CD14-positive monocyte (primary cell): ENCODE measurements at regions not wholly inside any gene's neighbourhood (a gene's known extent, or its start where the extent isn't known, plus 50 kb on each side); places are given as distances from the start of the nearest gene placed in this dataset.

ENCODE experiments used
- DNase-seq, 3 donors: peaks; one replicate each; pipeline ENCODE4 v3.0.0-alpha.2; 2011 to 2022
- H2AFZ ChIP-seq: 2 replicates; pipeline ENCODE4 v1.6.0; 2012; ENCODE audit warnings: mild to moderate bottlenecking, low read depth, low read length, inconsistent platforms; ENCODE audit not compliant: insufficient read depth, poor library complexity, severe bottlenecking
- H3K27ac ChIP-seq, 2 donors: 1 replicate in 1 of 2; 2 replicates in 1 of 2; pipeline ENCODE4 v1.5.1; 2012 to 2013; ENCODE audit warnings: low read length in 2 of 2, control low read depth in 1 of 2, inconsistent platforms in 1 of 2, low read depth in 1 of 2, mild to moderate bottlenecking in 1 of 2
- H3K27me3 ChIP-seq, 2 donors: one replicate each; pipeline versions ENCODE4 v1.6.0 to v1.6.1; 2011 to 2013; ENCODE audit warnings: low read length in 2 of 2; ENCODE audit not compliant: control insufficient read depth in 2 of 2, insufficient read depth in 2 of 2
- H3K36me3 ChIP-seq, 2 donors: replicated peaks in 1 of 2; 1 replicate in 1 of 2; 2 replicates in 1 of 2; pipeline versions ENCODE4 v1.5.1 to v1.6.1; 2012 to 2013; ENCODE audit warnings: low read length in 2 of 2, control low read depth in 1 of 2, inconsistent platforms in 1 of 2, mild to moderate bottlenecking in 1 of 2; ENCODE audit not compliant: insufficient read depth in 2 of 2, control insufficient read depth in 1 of 2
- H3K4me1 ChIP-seq, 2 donors: 1 replicate in 1 of 2; 2 replicates in 1 of 2; pipeline versions ENCODE4 v1.5.1 to v1.6.1; 2012 to 2013; ENCODE audit warnings: low read length in 2 of 2, control low read depth in 1 of 2, inconsistent platforms in 1 of 2, mild to moderate bottlenecking in 1 of 2, moderate library complexity in 1 of 2; ENCODE audit not compliant: insufficient read depth in 2 of 2, control insufficient read depth in 1 of 2
- H3K4me2 ChIP-seq: replicated peaks from 2 replicates; pipeline ENCODE3; 2012; ENCODE audit warnings: low read length, moderate library complexity, mild to moderate bottlenecking; ENCODE audit not compliant: poor library complexity, severe bottlenecking; ENCODE audit errors: extremely low read depth
- H3K4me3 ChIP-seq, 3 experiments: fragments of 200-600 bp in 1 of 3; sonication (generic) in 1 of 3; replicated peaks in 1 of 3; 1 replicate in 2 of 3; 2 replicates in 1 of 3; pipeline ENCODE4 v1.5.1; 2011 to 2013; ENCODE audit warnings: low read length in 3 of 3, mild to moderate bottlenecking in 3 of 3, control low read depth in 2 of 3, low read depth in 2 of 3, inconsistent platforms in 1 of 3, moderate library complexity in 1 of 3
- H3K79me2 ChIP-seq: 2 replicates; pipeline ENCODE4 v1.6.0; 2012; ENCODE audit warnings: mild to moderate bottlenecking, control low read depth, inconsistent platforms, low read length, moderate library complexity; ENCODE audit not compliant: insufficient read depth
- H3K9ac ChIP-seq: 2 replicates; pipeline ENCODE4 v1.6.0; 2017; ENCODE audit warnings: low read length, mild to moderate bottlenecking; ENCODE audit not compliant: insufficient read depth, poor library complexity, severe bottlenecking
- H3K9me3 ChIP-seq, 2 donors: replicated peaks in 1 of 2; 1 replicate in 1 of 2; 2 replicates in 1 of 2; pipeline versions ENCODE4 v1.5.1 to v1.6.1; 2012 to 2013; ENCODE audit warnings: low read length in 2 of 2, control low read depth in 1 of 2; ENCODE audit not compliant: control insufficient read depth in 1 of 2, insufficient read depth in 1 of 2
- H4K20me1 ChIP-seq: 2 replicates; pipeline ENCODE4 v1.6.0; 2012; ENCODE audit warnings: mild to moderate bottlenecking, low read length, control low read depth, moderate library complexity; ENCODE audit not compliant: insufficient read depth
- H3K27ac Mint-ChIP-seq, 7 donors: one replicate each; pipeline ENCODE4 v1.8.0; 2020; ENCODE audit warnings: mild to moderate bottlenecking in 7 of 7, mixed read lengths in 7 of 7, moderate library complexity in 6 of 7, inconsistent platforms in 2 of 7
- H3K27me3 Mint-ChIP-seq, 3 donors: one replicate each; pipeline ENCODE4 v1.8.0; 2021 to 2022; ENCODE audit warnings: low read depth in 3 of 3, mild to moderate bottlenecking in 3 of 3, mixed read lengths in 3 of 3, moderate library complexity in 3 of 3, inconsistent platforms in 1 of 3
- H3K36me3 Mint-ChIP-seq, 2 donors: one replicate each; pipeline ENCODE4 v1.8.0; 2020; ENCODE audit warnings: mixed read lengths in 2 of 2, inconsistent platforms in 1 of 2, mild to moderate bottlenecking in 1 of 2
- H3K4me1 Mint-ChIP-seq: one replicate; pipeline ENCODE4 v1.8.0; 2020; ENCODE audit warnings: mild to moderate bottlenecking, mixed read lengths
- H3K4me3 Mint-ChIP-seq, 2 donors: one replicate each; pipeline ENCODE4 v1.8.0; 2020; ENCODE audit warnings: mild to moderate bottlenecking in 2 of 2, mixed read lengths in 2 of 2, moderate library complexity in 1 of 2
- H3K9me3 Mint-ChIP-seq, 7 donors: one replicate each; pipeline ENCODE4 v1.8.0; 2020 to 2022; ENCODE audit warnings: mixed read lengths in 7 of 7, mild to moderate bottlenecking in 6 of 7, moderate library complexity in 6 of 7, inconsistent platforms in 2 of 7
- WGBS: methylation state at CpG from one replicate; pipeline ENCODE4 v1.1.5; 2013; ENCODE audit warnings: missing lambda C conversion rate; ENCODE audit not compliant: insufficient coverage; 5-methylcytosine and 5-hydroxymethylcytosine counted together
- intact Hi-C, 2 donors: fragments of 100-400 bp; cut with micrococcal nuclease; formaldehyde crosslinking; loops; one replicate each; pipeline versions ENCODE4 v1.15.0 to v1.15.1; 2023
- TF ChIP-seq, protein P1 (sequence below): fragments of 200-600 bp; IDR thresholded peaks from one replicate; pipeline ENCODE4 v1.8.0; 2022; ENCODE audit warnings: antibody characterized with exemption, mild to moderate bottlenecking

- WGBS = 90% methylated on average over 18 of the region's 18 CpGs
- Histone ChIP-seq H3K4me3 (no peak overlapping the region), H3K4me2 (no peak overlapping the region), H3K9me3 (peaks cover 10% of the 10 kb centered on the region in 2 donors), H3K79me2 (no peaks in the 10 kb centered on the region), H3K27me3 (no peaks in the 10 kb centered on the region), H3K27ac (no peak overlapping the region), H3K36me3 (no peaks in the 10 kb centered on the region), H4K20me1 (no peaks in the 10 kb centered on the region), H3K9ac (no peak overlapping the region), H3K4me1 (no peaks in the 10 kb centered on the region), H2AFZ (no peak overlapping the region)
- no peaks in the 10 kb centered on the region for H3K36me3 Mint-ChIP-seq
- no peaks in the 10 kb centered on the region for H3K27me3 Mint-ChIP-seq
- H3K4me1 Mint-ChIP-seq = no peaks in the 10 kb centered on the region
- intact Hi-C loops = no loop called here
- H3K27ac Mint-ChIP-seq = no peak overlapping the region
- DNase-seq = no peak
- no peak overlapping the region for H3K4me3 Mint-ChIP-seq
- TF ChIP-seq, protein P1, sequence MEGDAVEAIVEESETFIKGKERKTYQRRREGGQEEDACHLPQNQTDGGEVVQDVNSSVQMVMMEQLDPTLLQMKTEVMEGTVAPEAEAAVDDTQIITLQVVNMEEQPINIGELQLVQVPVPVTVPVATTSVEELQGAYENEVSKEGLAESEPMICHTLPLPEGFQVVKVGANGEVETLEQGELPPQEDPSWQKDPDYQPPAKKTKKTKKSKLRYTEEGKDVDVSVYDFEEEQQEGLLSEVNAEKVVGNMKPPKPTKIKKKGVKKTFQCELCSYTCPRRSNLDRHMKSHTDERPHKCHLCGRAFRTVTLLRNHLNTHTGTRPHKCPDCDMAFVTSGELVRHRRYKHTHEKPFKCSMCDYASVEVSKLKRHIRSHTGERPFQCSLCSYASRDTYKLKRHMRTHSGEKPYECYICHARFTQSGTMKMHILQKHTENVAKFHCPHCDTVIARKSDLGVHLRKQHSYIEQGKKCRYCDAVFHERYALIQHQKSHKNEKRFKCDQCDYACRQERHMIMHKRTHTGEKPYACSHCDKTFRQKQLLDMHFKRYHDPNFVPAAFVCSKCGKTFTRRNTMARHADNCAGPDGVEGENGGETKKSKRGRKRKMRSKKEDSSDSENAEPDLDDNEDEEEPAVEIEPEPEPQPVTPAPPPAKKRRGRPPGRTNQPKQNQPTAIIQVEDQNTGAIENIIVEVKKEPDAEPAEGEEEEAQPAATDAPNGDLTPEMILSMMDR = no peak
- peaks cover 0 to 13% (median 9%) of the 10 kb centered on the region in 7 donors for H3K9me3 Mint-ChIP-seq
These were observed 1168.8 kb downstream of the BRD1 start for GRCh38 chr22:48658871-48659270.

DNA sequence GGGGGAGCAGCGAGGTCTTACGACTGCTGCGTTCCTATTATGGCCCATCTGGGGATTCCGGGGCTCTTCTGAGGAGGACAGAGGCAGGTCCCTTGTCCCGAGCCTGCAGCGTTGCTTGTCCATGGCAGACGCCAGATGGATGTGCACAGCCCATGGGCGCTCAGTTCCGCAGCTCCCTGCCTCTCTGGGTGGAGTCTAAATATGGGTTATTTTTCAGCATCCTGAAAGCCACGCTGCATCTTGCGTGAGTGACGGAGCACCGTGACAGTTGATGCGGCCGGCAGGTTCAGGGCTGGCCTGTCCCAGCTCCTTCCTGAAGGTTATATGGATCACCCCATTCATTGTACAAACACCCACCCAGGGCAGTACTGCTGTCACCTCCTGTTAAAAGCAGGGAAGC lies 1169.4 kb downstream of the BRD1 start:
- DNase-seq = no peak
- no peak overlapping the region for H3K4me2 ChIP-seq
- H3K27me3 ChIP-seq = no peaks in the 10 kb centered on the region
- H3K4me1 ChIP-seq = no peaks in the 10 kb centered on the region
- H3K36me3 ChIP-seq = no peaks in the 10 kb centered on the region
- intact Hi-C loops = no loop called here
- no peaks in the 10 kb centered on the region for H3K79me2 ChIP-seq
- H3K27ac Mint-ChIP-seq = no peak overlapping the region
- peaks cover 0 to 8% (median 4%) of the 10 kb centered on the region in 7 donors for H3K9me3 Mint-ChIP-seq
- H3K36me3 Mint-ChIP-seq = no peaks in the 10 kb centered on the region
- TF ChIP-seq, protein P1 = no peak
- no peaks in the 10 kb centered on the region for H4K20me1 ChIP-seq
- H3K4me3 ChIP-seq = no peak overlapping the region
- H2AFZ ChIP-seq = no peak overlapping the region
- H3K9me3 ChIP-seq = peaks cover 4% of the 10 kb centered on the region in 2 donors
- no peak overlapping the region for H3K9ac ChIP-seq
- H3K27me3 Mint-ChIP-seq = no peaks in the 10 kb centered on the region
- no peak overlapping the region for H3K4me3 Mint-ChIP-seq
- no peaks in the 10 kb centered on the region for H3K4me1 Mint-ChIP-seq
- H3K27ac ChIP-seq = no peak overlapping the region
- 93% methylated on average over 10 of the region's 15 CpGs for WGBS
